Peyer's patch (tissue), 4 donors: ENCODE measurements at regions not wholly inside any gene's neighbourhood (a gene's known extent, or its start where the extent isn't known, plus 50 kb on each side); places are given as distances from the start of the nearest gene placed in this dataset.
"Not testable (repeated sequence)": the region's sequence is repeated elsewhere in the genome, so short reads cannot be mapped to it uniquely, and the experiment has no call there.

ENCODE experiments used
- DNase-seq, 3 donors: peaks; one replicate each; pipeline ENCODE4 v3.0.0-alpha.2; 2017 to 2019
- H3K27ac ChIP-seq, 4 donors: fragments of 200-600 bp; sonication (generic); one replicate each; pipeline ENCODE4 v1.5.1; 2016 to 2019
- H3K27me3 ChIP-seq, 2 donors: fragments of 200-600 bp; sonication (generic); one replicate each; pipeline ENCODE4 v1.5.1; 2019
- H3K36me3 ChIP-seq, 3 donors: fragments of 200-600 bp; sonication (generic); one replicate each; pipeline ENCODE4 v1.5.1; 2016 to 2019
- H3K4me1 ChIP-seq, 4 donors: fragments of 200-600 bp; sonication (generic); one replicate each; pipeline ENCODE4 v1.5.1; 2016 to 2019
- H3K4me3 ChIP-seq, 4 donors: fragments of 200-600 bp; sonication (generic); 1 replicate in 3 of 4; 2 replicates in 1 of 4; pipeline ENCODE4 v1.5.1; 2016 to 2019; ENCODE audit warnings: mild to moderate bottlenecking in 1 of 4
- H3K9me3 ChIP-seq, 4 donors: fragments of 200-600 bp; sonication (generic); one replicate each; pipeline ENCODE4 v1.5.1; 2016 to 2019; ENCODE audit warnings: mild to moderate bottlenecking in 1 of 4
- POLR2A ChIP-seq, 2 donors: fragments of 450-650 bp; IDR thresholded peaks; one replicate each; pipeline ENCODE4 v1.5.1; 2017; ENCODE audit warnings: antibody characterized with exemption in 2 of 2, mild to moderate bottlenecking in 2 of 2, moderate library complexity in 2 of 2
- TF ChIP-seq, protein P1 (sequence below), 6 experiments: fragments of 450-650 bp in 4 of 6; fragments of 200-600 bp in 2 of 6; sonication (generic) in 1 of 6; IDR thresholded peaks; one replicate each; pipeline ENCODE4 v1.5.1; 2017 to 2019; ENCODE audit warnings: antibody characterized with exemption in 6 of 6, mild to moderate bottlenecking in 3 of 6, moderate library complexity in 1 of 6

- no peak for TF ChIP-seq POLR2A (IDR thresholded peaks at IDR 0.05)
- TF ChIP-seq, protein P1, sequence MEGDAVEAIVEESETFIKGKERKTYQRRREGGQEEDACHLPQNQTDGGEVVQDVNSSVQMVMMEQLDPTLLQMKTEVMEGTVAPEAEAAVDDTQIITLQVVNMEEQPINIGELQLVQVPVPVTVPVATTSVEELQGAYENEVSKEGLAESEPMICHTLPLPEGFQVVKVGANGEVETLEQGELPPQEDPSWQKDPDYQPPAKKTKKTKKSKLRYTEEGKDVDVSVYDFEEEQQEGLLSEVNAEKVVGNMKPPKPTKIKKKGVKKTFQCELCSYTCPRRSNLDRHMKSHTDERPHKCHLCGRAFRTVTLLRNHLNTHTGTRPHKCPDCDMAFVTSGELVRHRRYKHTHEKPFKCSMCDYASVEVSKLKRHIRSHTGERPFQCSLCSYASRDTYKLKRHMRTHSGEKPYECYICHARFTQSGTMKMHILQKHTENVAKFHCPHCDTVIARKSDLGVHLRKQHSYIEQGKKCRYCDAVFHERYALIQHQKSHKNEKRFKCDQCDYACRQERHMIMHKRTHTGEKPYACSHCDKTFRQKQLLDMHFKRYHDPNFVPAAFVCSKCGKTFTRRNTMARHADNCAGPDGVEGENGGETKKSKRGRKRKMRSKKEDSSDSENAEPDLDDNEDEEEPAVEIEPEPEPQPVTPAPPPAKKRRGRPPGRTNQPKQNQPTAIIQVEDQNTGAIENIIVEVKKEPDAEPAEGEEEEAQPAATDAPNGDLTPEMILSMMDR (IDR thresholded peaks at IDR 0.05) = no peak
- no peak overlapping the region for H3K27ac ChIP-seq
- DNase-seq = no peak
- no peaks in the 10 kb centered on the region for H3K27me3 ChIP-seq
- no peaks in the 10 kb centered on the region for H3K36me3 ChIP-seq
- no peaks in the 10 kb centered on the region for H3K9me3 ChIP-seq
- no peak overlapping the region for H3K4me3 ChIP-seq
- H3K4me1 ChIP-seq = no peaks in the 10 kb centered on the region
Observed at GRCh38 chr5:36772276-36773140, 104.1 kb upstream of the NIPBL start.

- Histone ChIP-seq H3K27ac (no peak overlapping the region), H3K9me3 (no peaks in the 10 kb centered on the region), H3K4me3 (no peak overlapping the region), H3K36me3 (no peaks in the 10 kb centered on the region), H3K4me1 (no peaks in the 10 kb centered on the region), H3K27me3 (no peaks in the 10 kb centered on the region)
- no peak for TF ChIP-seq POLR2A (IDR thresholded peaks at IDR 0.05)
- TF ChIP-seq, protein P1 (IDR thresholded peaks at IDR 0.05) = peak in 4 of 6 experiments; percentile 20 to 69 (median 64)
- DNase-seq = peak in 1 of 3 donors; percentile 55
Observed at GRCh38 chr5:36777105-36777757, 99.3 kb upstream of the NIPBL start.

DNA sequence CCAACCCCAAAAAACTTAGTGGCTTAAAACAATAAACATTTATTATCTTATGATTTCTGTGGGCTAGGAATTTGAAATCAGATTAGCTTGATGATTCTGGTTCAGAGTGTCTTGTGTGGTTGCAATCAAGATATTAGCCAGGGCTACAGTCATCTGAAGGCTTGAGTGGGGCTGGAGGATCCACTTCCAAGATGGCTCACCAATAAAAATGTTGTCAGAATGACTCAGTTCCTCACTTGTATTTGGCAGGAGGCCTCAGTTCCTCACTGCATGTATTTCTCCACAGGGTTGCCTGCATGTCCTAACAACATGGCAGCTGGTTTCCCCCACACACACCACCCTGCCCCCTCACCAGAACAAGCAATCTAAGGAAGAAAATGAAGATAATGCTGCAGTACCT, 98.2 kb upstream of the NIPBL start:
- DNase-seq = no peak
- TF ChIP-seq, protein P1 (IDR thresholded peaks at IDR 0.05) = no peak
- no peak for TF ChIP-seq POLR2A (IDR thresholded peaks at IDR 0.05)
- Histone ChIP-seq H3K27ac (no peak overlapping the region), H3K9me3 (no peaks in the 10 kb centered on the region), H3K27me3 (no peaks in the 10 kb centered on the region), H3K36me3 (no peaks in the 10 kb centered on the region), H3K4me1 (no peaks in the 10 kb centered on the region), H3K4me3 (no peak overlapping the region)

DNA sequence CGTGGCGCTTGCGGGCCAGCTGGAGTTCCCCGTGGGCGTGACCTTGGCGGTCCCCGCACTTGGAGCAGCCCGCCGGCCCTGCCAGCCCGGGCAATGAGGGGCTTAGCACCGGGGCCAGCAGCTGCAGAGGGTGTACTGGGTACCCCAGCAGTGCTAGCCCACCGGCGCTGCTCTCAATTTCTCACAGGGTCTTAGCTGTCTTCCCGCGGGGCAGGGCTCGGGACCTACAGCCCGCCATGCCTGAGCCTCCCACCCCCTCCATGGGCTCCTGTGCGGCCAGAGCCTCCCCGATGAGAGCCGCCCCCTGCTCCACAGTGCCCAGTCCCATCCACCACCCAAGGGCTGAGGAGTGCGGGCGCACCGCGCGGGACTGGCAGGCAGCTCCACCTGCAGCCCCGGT, 94.0 kb upstream of the NIPBL start:
- H3K36me3 ChIP-seq, H3K9me3 ChIP-seq, H3K27me3 ChIP-seq, H3K27ac ChIP-seq, DNase-seq, H3K4me3 ChIP-seq, H3K4me1 ChIP-seq: not testable (repeated sequence)

DNA sequence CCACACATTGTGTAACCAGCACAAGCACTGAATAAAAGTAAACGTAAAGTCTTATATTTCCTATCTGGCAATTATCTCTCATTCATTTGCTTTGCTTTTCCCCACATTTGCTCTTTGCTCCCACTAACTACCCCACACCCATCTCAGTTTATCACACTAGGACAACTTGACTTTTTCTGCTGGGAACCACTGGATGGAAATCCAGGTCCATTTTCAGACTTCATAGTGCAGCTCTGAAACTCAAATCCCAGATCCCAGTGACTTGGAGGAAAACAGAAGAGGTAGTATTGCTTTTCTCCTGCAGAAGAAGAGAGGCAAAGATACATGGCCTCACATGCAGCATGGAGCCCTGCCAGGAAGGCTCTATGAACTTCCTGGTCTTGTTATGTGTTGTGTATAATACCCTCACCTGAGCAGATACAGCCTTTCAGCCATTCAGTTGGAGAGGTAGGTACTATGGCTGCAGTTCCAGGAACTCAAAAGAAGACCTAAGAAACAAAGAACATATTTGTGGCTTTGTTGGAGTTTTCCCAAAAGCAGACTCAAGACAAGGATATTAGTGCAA, 90.0 kb upstream of the NIPBL start:
- Histone ChIP-seq H3K36me3 (no peaks in the 10 kb centered on the region), H3K27ac (peak overlapping the region in 1 of 4 donors; percentile 39)

More for the DNA sequence above, 90.0 kb upstream of the NIPBL start:
- Histone ChIP-seq H3K4me3 (no peak overlapping the region), H3K9me3 (no peaks in the 10 kb centered on the region), H3K27me3 (no peaks in the 10 kb centered on the region), H3K4me1 (peaks cover 0 to 4% (median 0%) of the 10 kb centered on the region in 4 donors)
- DNase-seq = no peak
- TF ChIP-seq, protein P1 (IDR thresholded peaks at IDR 0.05) = no peak
- TF ChIP-seq POLR2A (IDR thresholded peaks at IDR 0.05) = no peak
